GM12891 (cell line): ENCODE measurements at regions not wholly inside any gene's neighbourhood (a gene's known extent, or its start where the extent isn't known, plus 50 kb on each side); places are given as distances from the start of the nearest gene placed in this dataset.

ENCODE experiments used
- DNase-seq: peaks from one replicate; pipeline ENCODE4 v3.0.0; 2011; ENCODE audit warnings: low spot score; ENCODE audit not compliant: insufficient read length
- FAIRE-seq: peaks from 2 replicates; lab custom pipeline; 2011; peaks lifted over from hg19 to GRCh38; lab: Jason Lieb, UNC
- PAX5 ChIP-seq: IDR thresholded peaks from 2 replicates; pipeline ENCODE4 v1.6.1; 2011; ENCODE audit warnings: low read length, moderate library complexity, mild to moderate bottlenecking; ENCODE audit not compliant: insufficient read depth, severe bottlenecking
- POLR2A ChIP-seq: IDR thresholded peaks from 2 replicates; pipeline ENCODE4 v1.6.1; 2011; ENCODE audit warnings: low read depth, low read length, control low read depth
- POLR2AphosphoS5 ChIP-seq: IDR thresholded peaks from 2 replicates; pipeline ENCODE4 v1.6.1; 2011; ENCODE audit warnings: low read depth, low read length, control low read depth
- POU2F2 ChIP-seq: IDR thresholded peaks from 2 replicates; pipeline ENCODE4 v1.6.1; 2011; ENCODE audit warnings: low read depth, mild to moderate bottlenecking, control low read depth, low read length, moderate library complexity
- SPI1 ChIP-seq: IDR thresholded peaks from 2 replicates; pipeline ENCODE4 v1.6.1; 2011; ENCODE audit warnings: low read depth, low read length, control low read depth
- TAF1 ChIP-seq: IDR thresholded peaks from 2 replicates; pipeline ENCODE4 v1.6.1; 2011; ENCODE audit warnings: low read depth, low read length, control low read depth

DNA sequence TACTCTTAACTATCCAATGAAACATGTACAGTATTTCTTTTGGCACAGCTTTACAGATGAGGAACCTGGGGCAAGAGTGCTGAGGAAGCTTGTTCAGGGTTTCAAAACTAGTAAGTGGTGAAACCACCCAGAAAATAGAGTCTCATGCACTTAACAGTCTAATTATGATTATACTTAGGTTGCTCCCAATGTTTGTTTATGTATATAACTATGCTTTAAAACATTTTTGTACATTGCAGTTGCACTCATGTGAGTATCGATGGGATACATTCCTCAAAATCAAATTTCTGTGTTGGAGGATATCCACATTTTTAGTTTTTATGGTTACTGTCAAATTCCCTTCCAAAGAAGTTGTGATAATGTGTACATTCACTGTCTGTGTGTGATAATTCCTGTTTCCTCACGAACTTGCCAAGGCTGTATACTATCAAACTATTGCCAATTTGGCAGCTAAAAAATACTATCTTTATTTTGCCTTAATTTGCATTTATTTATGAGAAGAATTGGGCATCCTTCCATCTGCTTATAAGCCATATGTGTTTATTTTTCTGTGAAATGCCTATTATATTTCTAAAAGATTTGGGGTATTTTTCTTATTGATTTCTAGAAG is 143.9 kb upstream of the SSTR1 start:
- no peak for FAIRE-seq
- no peak for TF ChIP-seq POLR2A
- no peak for TF ChIP-seq TAF1
- no peak for TF ChIP-seq SPI1
- no peak for TF ChIP-seq POLR2AphosphoS5
- TF ChIP-seq PAX5, result no peak
- TF ChIP-seq POU2F2, result no peak
- DNase-seq, result no peak

DNA sequence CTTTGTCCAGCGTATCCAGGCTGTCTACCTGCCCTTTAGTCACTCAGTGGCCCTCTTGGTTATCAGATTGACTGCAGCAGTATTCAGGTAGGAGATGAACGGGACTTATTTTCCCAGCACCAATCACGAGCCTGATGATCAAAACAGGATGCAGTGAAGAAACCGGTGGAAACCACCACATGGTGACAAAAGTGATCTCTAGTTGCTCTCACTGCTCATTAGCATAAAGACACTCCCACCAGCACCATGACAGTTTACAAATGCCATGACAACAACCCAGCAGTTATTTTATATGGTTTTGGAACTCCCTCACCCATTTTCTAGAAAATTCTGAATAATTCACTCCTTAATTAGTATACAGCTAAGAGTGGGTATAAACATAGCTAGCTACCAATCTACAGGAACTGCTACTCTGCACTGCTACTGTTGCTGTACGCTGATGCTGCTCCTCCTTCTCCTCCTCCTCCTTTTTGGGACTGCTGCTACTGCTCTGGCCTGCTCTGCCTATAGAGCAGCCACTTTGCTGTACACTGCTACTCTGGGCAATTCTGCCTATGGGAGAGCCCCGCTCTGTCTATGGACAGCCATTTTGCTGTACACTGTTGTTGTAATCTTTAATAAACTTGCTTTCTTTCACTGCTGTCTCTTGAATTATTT is 142.5 kb upstream of the SSTR1 start:
- no peak for DNase-seq
- FAIRE-seq, result no peak
- no peak for TF ChIP-seq PAX5
- no peak for TF ChIP-seq POU2F2
- TF ChIP-seq POLR2AphosphoS5, result no peak
- TF ChIP-seq SPI1, result no peak
- TF ChIP-seq TAF1, result no peak
- TF ChIP-seq POLR2A, result no peak

DNA sequence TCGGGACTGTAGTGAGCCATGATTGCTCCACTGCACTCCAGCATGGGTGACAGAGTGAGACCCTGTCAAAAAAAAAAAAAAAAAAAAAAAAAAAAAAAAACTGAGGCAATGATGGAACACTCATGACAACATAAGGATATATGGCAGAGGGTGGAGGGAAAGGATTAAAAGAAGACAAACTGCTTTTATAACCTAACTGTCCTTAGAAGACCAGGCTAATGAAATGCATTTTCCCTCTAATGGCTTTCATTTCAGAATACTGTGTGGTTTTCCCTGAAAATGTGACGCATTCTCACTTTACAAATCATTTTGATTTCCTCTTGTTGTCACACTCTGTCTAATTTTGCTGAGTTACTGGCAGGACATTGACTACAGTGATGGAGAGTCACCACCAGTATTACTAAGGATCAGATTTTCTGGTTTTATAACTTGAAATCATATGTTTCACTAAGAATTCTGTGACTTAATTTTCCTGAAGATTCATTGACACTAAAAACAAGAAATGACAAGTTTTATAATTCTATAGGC is 137.6 kb upstream of the SSTR1 start:
- no peak for DNase-seq
- TF ChIP-seq POLR2AphosphoS5, result no peak
- FAIRE-seq, result no peak

GRCh38 chr14:38073641-38074040 is 134.1 kb upstream of the SSTR1 start:
- DNase-seq (no peak), FAIRE-seq (no peak)
- TF ChIP-seq TAF1 (no peak), POU2F2 (no peak), POLR2AphosphoS5 (no peak), PAX5 (no peak)

DNA sequence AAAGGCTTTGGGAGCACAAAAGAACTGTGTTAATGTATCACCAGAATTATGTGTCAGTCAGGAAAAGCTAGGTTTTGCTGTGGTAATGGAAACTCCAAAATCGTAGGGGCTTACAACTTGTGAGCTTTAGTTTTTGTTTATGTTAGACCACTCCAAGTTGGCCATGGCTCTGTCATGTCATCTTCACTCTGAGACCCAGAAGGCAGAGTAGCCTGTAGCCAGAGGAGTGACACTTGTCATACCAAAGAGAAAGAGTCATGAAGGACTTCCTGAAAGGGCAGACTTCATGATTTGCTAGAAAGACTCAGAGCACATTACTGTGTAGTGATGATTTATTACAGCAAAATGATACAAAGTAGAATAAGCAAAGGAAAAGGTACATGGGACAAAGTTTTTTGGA is 133.6 kb upstream of the SSTR1 start:
- no peak for TF ChIP-seq TAF1
- no peak for TF ChIP-seq POLR2AphosphoS5
- TF ChIP-seq POLR2A, result no peak
- TF ChIP-seq PAX5, result no peak
- no peak for TF ChIP-seq POU2F2
- no peak for TF ChIP-seq SPI1
- FAIRE-seq (no peak), DNase-seq (no peak)

DNA sequence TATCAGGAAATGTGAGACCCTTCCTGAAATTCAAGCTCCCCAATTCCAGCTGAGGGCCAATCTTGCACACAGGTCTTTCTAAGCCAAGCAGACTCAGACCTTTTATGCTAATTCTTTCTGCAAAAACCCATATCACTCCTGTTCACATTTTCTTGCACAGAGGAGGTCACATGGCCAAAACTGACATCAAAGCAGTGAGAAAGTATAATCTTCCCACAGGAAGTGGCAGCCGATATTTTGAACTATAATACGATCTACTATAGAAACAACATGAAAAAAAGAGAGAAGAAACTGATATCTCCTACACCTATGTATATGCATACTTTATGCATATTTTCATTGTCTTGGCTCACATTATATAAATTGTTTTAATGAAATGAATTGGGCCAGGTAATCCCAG is 132.9 kb upstream of the SSTR1 start:
- TF ChIP-seq PAX5, result no peak
- TF ChIP-seq POLR2AphosphoS5, result no peak
- TF ChIP-seq SPI1, result no peak
- TF ChIP-seq POLR2A, result no peak
- no peak for TF ChIP-seq TAF1
- TF ChIP-seq POU2F2, result no peak
- DNase-seq (no peak), FAIRE-seq (no peak)

DNA sequence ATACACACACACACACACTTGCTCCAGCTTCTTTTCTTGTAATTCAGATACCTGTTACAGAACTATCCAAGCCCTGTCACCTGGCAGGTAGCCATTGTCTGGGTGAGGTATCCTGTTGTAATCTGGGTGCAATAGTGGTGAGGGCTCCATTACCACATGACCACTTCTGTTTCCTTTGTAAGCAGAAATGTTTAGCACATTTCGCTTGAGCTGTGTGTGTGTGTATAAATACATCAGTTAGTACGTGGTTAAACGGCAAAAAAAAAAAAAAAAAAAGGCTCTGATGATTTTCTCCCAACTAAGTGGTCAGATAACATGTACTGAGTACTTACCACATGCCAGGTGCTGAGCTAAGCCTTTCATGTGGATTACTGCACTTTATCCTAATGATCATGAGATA is 129.3 kb upstream of the SSTR1 start:
- DNase-seq (no peak), FAIRE-seq (no peak)
- no peak for TF ChIP-seq POU2F2
- TF ChIP-seq POLR2A, result no peak
- TF ChIP-seq SPI1, result no peak
- no peak for TF ChIP-seq PAX5
- no peak for TF ChIP-seq TAF1
- no peak for TF ChIP-seq POLR2AphosphoS5

GRCh38 chr14:38079268-38079667 is 128.4 kb upstream of the SSTR1 start:
- FAIRE-seq, result no peak
- TF ChIP-seq POLR2A (no peak), POLR2AphosphoS5 (no peak), TAF1 (no peak), SPI1 (no peak), PAX5 (no peak), POU2F2 (no peak)
- DNase-seq, result no peak

DNA sequence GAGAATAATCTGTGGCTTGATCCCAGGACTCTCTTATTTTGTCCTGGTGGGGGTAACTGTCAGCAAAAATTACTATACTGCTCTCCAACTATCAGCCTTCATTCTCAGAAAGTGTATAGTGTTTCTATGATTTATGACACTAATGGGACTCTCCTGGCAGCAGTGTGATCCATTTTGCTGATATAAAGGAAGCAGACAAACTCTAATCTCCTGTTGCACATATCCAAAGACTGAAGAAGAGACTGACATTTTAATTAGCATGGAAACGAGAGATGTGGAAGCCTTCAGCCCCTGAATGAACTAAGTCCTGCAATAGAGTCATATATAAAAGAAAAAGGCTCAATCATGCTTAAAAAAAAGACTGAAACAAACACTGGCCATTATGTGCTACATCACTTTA is 127.8 kb upstream of the SSTR1 start:
- DNase-seq, result no peak
- no peak for FAIRE-seq
- TF ChIP-seq POU2F2, result no peak
- TF ChIP-seq PAX5, result no peak
- TF ChIP-seq SPI1, result no peak

DNA sequence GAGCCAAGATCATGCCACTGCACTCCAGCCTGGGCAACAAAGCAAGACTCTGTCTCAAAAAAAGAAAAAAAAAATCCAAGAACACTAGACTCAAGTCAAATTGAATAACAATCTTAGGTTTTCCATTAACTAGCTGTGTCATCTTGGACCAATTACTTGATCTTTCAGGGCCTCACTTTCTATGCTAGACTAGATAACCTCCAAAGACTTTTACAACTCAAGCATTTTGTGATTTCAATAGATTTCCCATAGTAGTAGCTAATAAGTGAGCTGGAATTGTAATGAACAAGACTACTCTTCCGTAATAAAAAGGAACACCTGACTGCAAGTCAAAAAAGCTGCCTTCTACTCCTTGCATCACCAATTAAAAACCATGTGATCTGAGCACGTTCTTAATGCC is 127.0 kb upstream of the SSTR1 start:
- DNase-seq (no peak), FAIRE-seq (no peak)
- TF ChIP-seq TAF1 (no peak), SPI1 (no peak), POU2F2 (no peak), POLR2AphosphoS5 (no peak), POLR2A (no peak), PAX5 (no peak)
